Pancreas (tissue), 10 donors: ENCODE measurements at regions not wholly inside any gene's neighbourhood (a gene's known extent, or its start where the extent isn't known, plus 50 kb on each side); places are given as distances from the start of the nearest gene placed in this dataset.
"Not testable (repeated sequence)": the region's sequence is repeated elsewhere in the genome, so short reads cannot be mapped to it uniquely, and the experiment has no call there.

ENCODE experiments used
- ATAC-seq, 4 donors: fragments of 200-7000 bp; cut with Tn5 transposase; one replicate each; pipeline versions ENCODE4 v1.8.0 to v1.9.1; 2020; ENCODE audit warnings: mild to moderate bottlenecking in 4 of 4, moderate library complexity in 4 of 4
- DNase-seq, 6 donors: peaks; one replicate each; pipeline ENCODE4 v3.0.0-alpha.2; 2020
- FAIRE-seq: peaks from 2 replicates; lab custom pipeline; 2012; peaks lifted over from hg19 to GRCh38; lab: Jason Lieb, UNC
- H3K27ac ChIP-seq, 4 donors: fragments of 200-600 bp; sonication (generic); 1 replicate in 3 of 4; 2 replicates in 1 of 4; pipeline versions ENCODE4 v1.5.0 to v1.8.0; 2020
- H3K27me3 ChIP-seq, 4 donors: fragments of 200-600 bp; one replicate each; pipeline ENCODE4 v1.8.0; 2021
- H3K36me3 ChIP-seq, 3 donors: fragments of 200-600 bp; sonication (generic) in 1 of 3; one replicate each; pipeline versions ENCODE4 v1.5.0 to v1.8.0; 2020 to 2021
- H3K4me1 ChIP-seq, 3 donors: fragments of 200-600 bp; one replicate each; pipeline ENCODE4 v1.8.0; 2021
- H3K4me3 ChIP-seq, 4 donors: fragments of 200-600 bp; sonication (generic) in 2 of 4; one replicate each; pipeline versions ENCODE4 v1.5.0 to v1.8.0; 2020 to 2021
- H3K9me3 ChIP-seq, 4 donors: fragments of 200-600 bp; one replicate each; pipeline ENCODE4 v1.8.0; 2021
- CTCF ChIP-seq, 4 donors: fragments of 200-600 bp; sonication (generic) in 3 of 4; IDR thresholded peaks; one replicate each; pipeline versions ENCODE4 v1.5.0 to v1.8.0; 2021; ENCODE audit warnings: antibody characterized with exemption in 4 of 4
- WGBS, 2 donors: extraction: QIAGEN DNeasy Blood & Tissue Kit; methylation state at CpG; one replicate each; pipeline ENCODE4 v1.1.7; 2013; 5-methylcytosine and 5-hydroxymethylcytosine counted together
- intact Hi-C, 3 donors: fragments of 100-400 bp; cut with DNase I; formaldehyde crosslinking; loops; one replicate each; pipeline versions ENCODE4 v1.11.1 to v1.14.2; 2022
- donor health status: healthy with polysubstance abuse.
- donor health status: DM: no; HTN: no; CAD: no; lungs with moderate emphysema.
- donor health status: DM: no; HTN: no; CAD: no.
- donor health status: control.
- donor health status: control.
- donor health status: Bipolar disorder and iron deficiency.
- donor health status: DM: yes; HTN: yes; CAD: no.
- donor health status: DM: no; HTN: no; CAD: no.
- donor health status: DM: no; HTN: no; CAD: no.
- donor health status: DM: yes; HTN: yes; CAD: no.

GRCh38 chr11:135001581-135001980 lies 589.5 kb upstream of the B3GAT1 start:
- H3K4me1 ChIP-seq, result no peaks in the 10 kb centered on the region
- intact Hi-C loops, result no loop called here
- ATAC-seq (no peak), DNase-seq (no peak), FAIRE-seq (no peak)
- no peaks in the 10 kb centered on the region for H3K9me3 ChIP-seq
- H3K4me3 ChIP-seq, result no peak overlapping the region
- no peak for TF ChIP-seq CTCF (IDR thresholded peaks at IDR 0.05)
- 86 to 92% methylated on average over 2 of the region's 2 CpGs for WGBS, 2 donors
- no peak overlapping the region for H3K27ac ChIP-seq
- peaks cover 0 to 12% (median 0%) of the 10 kb centered on the region in 4 donors for H3K27me3 ChIP-seq
- H3K36me3 ChIP-seq, result no peaks in the 10 kb centered on the region

- H3K27me3 ChIP-seq, result peaks cover 0 to 12% (median 0%) of the 10 kb centered on the region in 4 donors
- ATAC-seq, H3K4me1 ChIP-seq, H3K27ac ChIP-seq, H3K36me3 ChIP-seq, FAIRE-seq, intact Hi-C loops, DNase-seq, H3K4me3 ChIP-seq, H3K9me3 ChIP-seq: not testable (repeated sequence)
- WGBS, 2 donors, result 48 to 67% methylated on average over 5 of the region's 5 CpGs
Observed at GRCh38 chr11:135001065-135001464, 589.0 kb upstream of the B3GAT1 start.

- H3K27me3 ChIP-seq, result peaks cover 0 to 3% (median 0%) of the 10 kb centered on the region in 4 donors
- DNase-seq, result no peak
- WGBS, 2 donors, result 41 to 57% methylated on average over 6 of the region's 6 CpGs
- no peaks in the 10 kb centered on the region for H3K36me3 ChIP-seq
- no peaks in the 10 kb centered on the region for H3K4me1 ChIP-seq
- intact Hi-C loops, result no loop called here
- no peak for ATAC-seq
- H3K9me3 ChIP-seq, result no peaks in the 10 kb centered on the region
- H3K27ac ChIP-seq, result no peak overlapping the region
- TF ChIP-seq CTCF (IDR thresholded peaks at IDR 0.05), result no peak
- FAIRE-seq, result no peak
- H3K4me3 ChIP-seq, result no peak overlapping the region
Observed at GRCh38 chr11:134999590-134999989, 587.5 kb upstream of the B3GAT1 start.

GRCh38 chr11:134997652-134998320 lies 585.7 kb upstream of the B3GAT1 start:
- TF ChIP-seq CTCF (IDR thresholded peaks at IDR 0.05), result no peak
- 78 to 85% methylated on average over 11 of the region's 11 CpGs for WGBS, 2 donors
- Histone ChIP-seq H3K4me1 (no peaks in the 10 kb centered on the region), H3K4me3 (no peak overlapping the region), H3K9me3 (no peaks in the 10 kb centered on the region), H3K36me3 (no peaks in the 10 kb centered on the region), H3K27ac (no peak overlapping the region), H3K27me3 (no peaks in the 10 kb centered on the region)
- FAIRE-seq (no peak), ATAC-seq (no peak), DNase-seq (no peak)
- intact Hi-C loops, result no loop called here

GRCh38 chr11:134995741-134996140 lies 583.7 kb upstream of the B3GAT1 start:
- no peak for TF ChIP-seq CTCF (IDR thresholded peaks at IDR 0.05)
- H3K36me3 ChIP-seq, result no peaks in the 10 kb centered on the region
- ATAC-seq (no peak), FAIRE-seq (no peak), DNase-seq (no peak)
- H3K4me1 ChIP-seq, result no peaks in the 10 kb centered on the region
- 26 to 30% methylated on average over 5 of the region's 5 CpGs for WGBS, 2 donors
- no peaks in the 10 kb centered on the region for H3K27me3 ChIP-seq
- intact Hi-C loops, result no loop called here
- no peak overlapping the region for H3K4me3 ChIP-seq
- H3K9me3 ChIP-seq, result no peaks in the 10 kb centered on the region
- no peak overlapping the region for H3K27ac ChIP-seq
